Stimulated activated CD4-positive, alpha-beta T cell treated with anti-CD3 and anti-CD28 coated beads, Interleukin-4, amount 100 ng/mL, for 1 hour (primary cell): ENCODE measurements at regions not wholly inside any gene's neighbourhood (a gene's known extent, or its start where the extent isn't known, plus 50 kb on each side); places are given as distances from the start of the nearest gene placed in this dataset.
"Not testable (repeated sequence)": the region's sequence is repeated elsewhere in the genome, so short reads cannot be mapped to it uniquely, and the experiment has no call there.

Source experiments
- DNase-seq: peaks from one replicate; pipeline ENCODE4 v3.0.0-alpha.2; 2020

DNA sequence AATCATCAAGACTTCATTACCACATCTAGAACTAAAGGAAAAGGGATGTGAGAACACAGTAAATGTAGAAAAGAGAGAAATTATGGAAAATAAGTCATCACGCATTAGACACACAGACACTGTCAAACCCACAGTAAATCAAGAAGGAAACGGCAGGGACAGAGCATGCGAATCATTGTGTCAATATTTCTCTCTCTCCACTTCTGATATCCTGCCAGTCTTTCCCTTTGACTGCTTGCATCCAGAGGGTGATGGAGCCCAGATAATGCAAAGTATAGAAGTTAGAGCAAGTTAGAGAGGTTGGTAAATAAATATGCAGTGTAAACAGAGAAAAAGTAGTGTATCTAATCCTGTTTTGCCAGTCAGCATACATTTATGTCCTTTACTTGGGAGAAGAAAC lies 706.8 kb upstream of the ANO3 start:
- no peak for DNase-seq

- DNase-seq, result no peak
Measured at GRCh38 chr11:25628030-25628429, 703.9 kb upstream of the ANO3 start.

DNA sequence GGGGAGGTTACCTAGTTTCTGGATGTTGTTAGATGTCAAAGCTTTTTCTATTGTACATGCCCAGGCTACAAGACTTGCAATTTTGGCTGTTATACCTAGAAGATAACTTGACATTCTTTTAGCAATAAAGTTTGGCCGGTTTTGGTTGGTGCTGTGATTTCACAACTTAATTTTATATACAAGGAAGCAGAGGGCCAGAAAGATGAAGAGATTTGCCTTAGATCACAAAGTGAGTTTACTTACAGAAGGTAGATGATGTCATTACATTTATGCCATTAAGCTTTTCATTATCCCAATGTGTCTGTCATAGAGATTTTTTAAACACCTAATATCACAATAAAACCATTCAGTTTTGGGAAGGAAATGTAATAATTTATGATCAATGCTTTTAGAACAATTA lies 698.7 kb upstream of the ANO3 start:
- no peak for DNase-seq

- not testable (repeated sequence) for DNase-seq
Measured at GRCh38 chr11:25649220-25649619, 682.7 kb upstream of the ANO3 start.

DNA sequence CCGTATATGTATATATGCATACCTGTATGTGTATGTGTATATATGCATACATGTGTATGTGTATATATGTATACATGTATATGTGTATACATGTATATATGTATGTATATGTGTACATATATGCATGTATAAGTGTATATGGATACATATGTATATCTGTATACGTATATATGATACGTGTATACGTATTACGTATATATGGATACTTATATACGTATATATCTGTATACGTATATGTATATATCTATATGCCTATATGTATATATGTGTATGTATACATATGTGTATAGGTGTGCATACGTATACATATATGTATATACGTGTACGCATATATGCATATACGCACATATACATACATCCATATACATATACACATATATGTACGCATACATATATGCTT lies 681.6 kb upstream of the ANO3 start:
- no peak for DNase-seq

DNA sequence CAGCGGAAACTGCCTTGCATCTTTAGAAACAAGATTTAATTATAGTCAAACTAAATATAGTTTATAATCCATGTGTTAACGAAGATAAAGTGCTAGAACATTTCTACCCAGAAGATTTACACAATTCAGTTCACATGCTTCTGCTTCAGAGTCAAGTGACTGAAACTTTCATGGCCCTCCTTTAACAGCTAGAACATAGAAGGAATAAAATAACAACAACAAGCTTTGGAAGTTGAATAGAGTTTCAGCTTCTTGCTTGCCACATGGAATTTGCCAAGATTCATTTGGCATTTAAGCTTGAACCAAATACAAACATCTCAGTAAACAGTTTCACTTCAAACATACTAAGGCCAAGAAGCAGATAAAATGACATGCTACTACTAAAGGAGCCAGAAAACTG lies 676.3 kb upstream of the ANO3 start:
- DNase-seq, result no peak

DNA sequence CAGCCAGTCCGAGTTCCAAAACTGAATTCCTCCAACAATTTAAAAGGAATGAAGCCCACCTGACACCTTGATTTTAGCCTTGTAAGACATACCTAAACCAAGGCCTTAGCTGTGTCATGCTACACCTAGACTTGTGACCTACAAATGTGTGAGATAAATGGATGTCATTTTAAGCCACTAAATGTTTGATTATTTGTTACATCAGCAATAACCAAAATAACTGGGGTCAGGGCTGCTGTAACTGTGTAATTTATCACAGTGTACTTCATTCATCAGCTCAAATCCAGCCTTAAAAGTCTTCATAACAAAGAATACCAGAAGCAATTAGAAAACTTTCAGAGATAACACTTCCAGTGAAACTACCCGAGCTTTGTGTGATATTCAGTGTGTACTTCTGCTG lies 673.0 kb upstream of the ANO3 start:
- no peak for DNase-seq

DNA sequence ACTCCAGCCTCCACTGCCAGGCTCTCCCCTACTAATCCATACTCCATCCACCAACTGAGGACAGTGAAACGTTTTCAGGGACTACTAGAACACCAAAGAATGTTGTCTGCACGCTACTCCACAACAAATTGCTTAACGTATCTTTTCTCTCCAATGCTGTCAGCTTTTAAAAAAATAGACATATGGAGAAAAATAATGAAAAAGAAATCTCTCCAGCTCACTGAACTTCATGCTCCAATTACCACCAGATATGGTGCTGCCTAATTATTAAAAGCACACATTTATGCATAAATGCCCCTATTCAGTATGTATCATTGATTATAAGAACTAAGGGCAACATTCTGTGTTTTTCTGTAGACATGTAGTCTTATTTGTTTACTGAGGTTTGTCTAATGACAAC lies 672.2 kb upstream of the ANO3 start:
- no peak for DNase-seq

GRCh38 chr11:25667871-25668270 lies 664.1 kb upstream of the ANO3 start:
- no peak for DNase-seq

GRCh38 chr11:25691959-25692358 lies 640.0 kb upstream of the ANO3 start:
- DNase-seq, result no peak

GRCh38 chr11:25702417-25702816 lies 629.5 kb upstream of the ANO3 start:
- no peak for DNase-seq

- DNase-seq, result no peak
Measured at GRCh38 chr11:25710975-25711374, 621.0 kb upstream of the ANO3 start.

DNA sequence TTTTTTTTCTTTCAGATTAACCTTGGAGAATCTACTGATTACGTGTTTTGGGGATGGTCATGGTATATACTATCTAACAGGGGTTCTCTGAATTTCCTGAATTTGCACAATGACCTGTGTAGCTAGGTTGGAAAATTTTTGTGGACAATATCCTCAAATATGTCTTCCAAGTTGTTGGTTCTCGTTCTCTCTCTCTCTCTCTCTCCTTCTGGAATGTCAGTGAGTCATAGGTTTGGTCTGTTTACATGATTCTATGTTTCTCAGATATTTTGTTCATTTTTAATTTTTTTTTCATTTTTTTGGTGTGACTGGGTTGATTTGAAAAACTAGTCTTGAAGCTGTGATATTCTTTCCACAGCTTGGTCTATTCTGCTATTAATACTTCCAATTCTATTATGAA lies 604.0 kb upstream of the ANO3 start:
- DNase-seq, result no peak

- DNase-seq, result no peak
Measured at GRCh38 chr11:25730230-25730629, 601.7 kb upstream of the ANO3 start.

- DNase-seq, result no peak
Measured at GRCh38 chr11:25733777-25734176, 598.2 kb upstream of the ANO3 start.

- no peak for DNase-seq
Measured at GRCh38 chr11:25734591-25735211, 597.2 kb upstream of the ANO3 start.

- no peak for DNase-seq
Measured at GRCh38 chr11:25737071-25737675, 594.8 kb upstream of the ANO3 start.

- no peak for DNase-seq
Measured at GRCh38 chr11:25741886-25742285, 590.0 kb upstream of the ANO3 start.

DNA sequence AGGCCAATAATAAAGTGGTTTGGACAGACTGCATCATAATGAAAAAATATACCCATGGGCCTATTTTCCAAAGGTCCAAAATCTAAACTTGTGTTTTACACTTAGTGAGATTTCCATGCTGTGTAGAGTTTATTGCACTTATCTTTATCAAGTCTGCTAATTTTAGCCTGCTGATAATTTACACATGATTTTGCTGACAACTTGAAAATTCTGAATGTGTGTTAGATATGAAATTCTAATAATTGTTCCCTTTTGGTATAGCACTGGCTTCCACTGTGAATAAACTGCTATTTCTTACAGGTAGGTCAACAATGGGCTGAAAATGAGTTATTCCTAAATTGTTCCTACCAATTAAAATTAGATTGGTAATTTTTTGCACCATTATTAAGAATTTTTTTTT lies 589.1 kb upstream of the ANO3 start:
- no peak for DNase-seq

GRCh38 chr11:25755381-25755780 lies 576.5 kb upstream of the ANO3 start:
- no peak for DNase-seq

DNA sequence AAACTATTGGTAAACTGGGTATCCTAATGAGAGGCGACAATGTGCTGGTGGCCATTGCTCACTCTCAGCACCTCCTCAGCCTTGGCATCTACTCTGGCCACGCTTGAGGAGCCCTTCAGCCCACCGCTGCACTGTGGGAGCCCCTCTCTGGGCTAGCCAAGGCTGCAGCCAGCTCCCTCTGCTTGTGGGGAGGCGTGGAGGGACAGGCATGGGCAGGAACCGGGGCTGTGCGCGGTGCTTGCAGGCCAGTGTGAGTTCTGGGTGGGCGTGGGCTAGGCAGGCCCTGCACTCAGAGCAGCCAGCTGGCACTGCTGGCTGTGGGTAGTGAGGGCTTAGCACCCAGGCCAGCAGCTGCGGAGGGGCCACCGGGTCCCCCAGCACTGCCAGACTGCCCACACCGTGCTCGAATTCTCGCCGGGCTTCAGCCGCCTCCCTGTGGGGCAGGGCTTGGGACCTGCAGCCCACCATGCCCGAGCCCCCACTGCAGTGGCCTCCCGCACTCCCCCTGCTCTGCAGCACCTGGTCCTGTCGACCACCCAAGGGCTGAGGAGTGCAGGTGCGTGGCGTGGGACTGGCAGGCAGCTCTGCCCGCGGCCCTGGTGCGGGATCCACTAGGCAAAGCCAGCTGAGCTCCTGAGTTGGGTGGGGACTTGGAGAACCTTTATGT lies 575.9 kb upstream of the ANO3 start:
- DNase-seq, result no peak

DNA sequence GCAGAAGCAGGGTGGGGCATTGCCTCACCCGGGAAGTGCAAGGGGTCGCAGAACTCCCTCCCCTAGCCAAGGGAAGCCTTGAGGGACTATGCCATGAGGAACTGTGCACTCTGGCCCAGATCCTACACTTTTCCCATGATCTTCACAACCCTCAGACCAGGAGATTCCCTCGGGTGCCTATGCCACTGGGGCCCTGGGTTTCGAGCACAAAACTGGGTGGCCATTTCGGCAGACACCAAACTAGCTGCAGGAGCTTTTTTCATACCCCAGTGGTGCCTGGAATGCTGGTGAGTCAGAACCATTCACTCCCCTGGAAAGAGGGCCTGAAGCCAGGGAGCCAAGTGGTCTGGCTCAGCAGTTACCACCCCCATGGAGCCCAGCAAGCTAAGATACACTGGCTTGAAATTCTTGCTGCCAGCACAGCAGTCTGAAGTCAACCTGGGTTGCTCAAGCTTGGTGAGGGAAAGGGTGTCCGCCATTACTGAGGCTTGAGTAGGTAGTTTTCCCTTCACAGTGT lies 573.7 kb upstream of the ANO3 start:
- DNase-seq, result no peak

DNA sequence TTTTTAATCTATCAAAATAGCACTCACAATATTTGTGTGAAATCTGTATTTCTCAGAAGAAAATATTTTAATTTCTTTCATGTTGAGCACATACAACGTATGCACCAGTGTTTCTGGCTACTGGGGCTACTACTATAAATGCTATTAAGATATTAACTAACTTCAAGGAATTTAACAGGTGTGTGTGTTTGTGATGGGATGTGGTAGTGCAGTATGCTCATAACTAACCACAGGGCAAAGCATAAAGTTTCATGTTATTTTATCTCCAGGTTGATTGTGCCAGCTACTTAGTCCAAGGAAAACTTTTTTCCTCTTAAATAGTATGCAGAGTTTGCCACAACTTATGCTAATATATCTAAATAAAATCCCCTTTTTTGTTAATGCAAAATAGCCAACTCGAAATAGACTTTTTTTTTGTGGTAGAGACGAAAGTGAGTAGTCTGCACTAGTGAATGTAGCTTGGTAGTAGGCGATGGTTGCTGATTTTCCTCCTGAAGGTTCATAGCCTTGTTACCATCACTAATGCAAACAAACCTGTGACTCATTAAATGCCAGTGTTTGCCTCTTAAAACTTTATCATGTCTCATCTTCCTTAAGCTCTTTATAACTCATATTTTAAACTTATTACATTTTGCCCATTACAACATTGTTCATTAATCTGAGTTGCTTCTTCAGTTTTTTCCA lies 565.5 kb upstream of the ANO3 start:
- DNase-seq, result no peak

GRCh38 chr11:25769287-25769686 lies 562.6 kb upstream of the ANO3 start:
- DNase-seq, result no peak
